ENCODE measurements at regions not wholly inside any gene's neighbourhood (a gene's known extent, or its start where the extent isn't known, plus 50 kb on each side); places are given as distances from the start of the nearest gene placed in this dataset.

DNA sequence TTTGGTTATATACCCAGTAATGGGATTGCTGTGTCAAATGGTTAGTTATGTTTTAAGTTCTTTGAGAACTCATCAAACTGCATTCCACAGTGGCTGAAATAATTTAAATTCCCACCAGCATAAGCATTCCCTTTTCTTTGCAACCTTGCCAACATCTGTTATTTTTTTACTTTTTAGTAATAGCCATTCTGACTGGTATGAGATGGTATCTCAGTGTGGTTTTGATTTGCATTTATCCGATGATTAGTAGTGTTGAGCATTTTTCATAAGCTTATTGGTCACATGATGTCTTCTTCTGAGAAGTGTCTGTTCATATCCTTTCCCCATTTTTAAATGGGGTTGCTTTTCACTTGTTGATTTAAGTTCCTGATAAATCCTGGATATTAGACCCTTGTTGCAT, 435.7 kb upstream of the RIOK2 start:
- no peak for TF ChIP-seq POLR2A (IDR thresholded peaks at IDR 0.05; ENCODE audit: low read depth, low read length)
- no peak for TF ChIP-seq POLR2AphosphoS5 (IDR thresholded peaks at IDR 0.05; ENCODE audit: low read depth, low read length)

Measured in GM12892 (cell line).